B cell (primary cell): ENCODE measurements at regions not wholly inside any gene's neighbourhood (a gene's known extent, or its start where the extent isn't known, plus 50 kb on each side); places are given as distances from the start of the nearest gene placed in this dataset.

ENCODE experiments used
- EZH2 ChIP-seq: IDR thresholded peaks from 2 replicates; pipeline ENCODE4 v1.6.1; 2012; ENCODE audit warnings: borderline replicate concordance, low read depth, mild to moderate bottlenecking, moderate library complexity, low read length; ENCODE audit not compliant: insufficient read depth, poor library complexity, severe bottlenecking
- TF ChIP-seq, protein P1 (sequence below): fragments of 200-600 bp; IDR thresholded peaks from one replicate; pipeline ENCODE4 v1.8.0; 2022; ENCODE audit warnings: antibody characterized with exemption, mild to moderate bottlenecking

DNA sequence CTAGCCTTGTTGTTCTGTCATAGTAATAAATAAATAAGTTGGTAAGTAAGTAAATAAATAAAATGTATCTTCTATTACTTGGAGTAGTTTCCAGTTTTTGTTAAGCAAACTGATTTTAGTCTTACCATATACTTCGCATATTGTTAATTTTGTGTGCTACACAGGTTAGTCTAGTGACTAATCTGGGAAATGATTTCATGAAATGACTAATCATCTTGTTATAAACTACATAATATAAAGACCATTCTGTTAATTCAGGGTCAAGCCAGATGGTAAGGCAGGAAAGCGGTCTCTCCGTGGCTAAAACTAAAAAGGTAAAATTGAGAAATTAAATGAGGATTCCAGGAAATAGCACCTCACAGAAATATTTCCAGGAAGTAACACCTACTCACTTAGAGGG lies 58.5 kb upstream of the FOXP2 start:
- TF ChIP-seq, protein P1, sequence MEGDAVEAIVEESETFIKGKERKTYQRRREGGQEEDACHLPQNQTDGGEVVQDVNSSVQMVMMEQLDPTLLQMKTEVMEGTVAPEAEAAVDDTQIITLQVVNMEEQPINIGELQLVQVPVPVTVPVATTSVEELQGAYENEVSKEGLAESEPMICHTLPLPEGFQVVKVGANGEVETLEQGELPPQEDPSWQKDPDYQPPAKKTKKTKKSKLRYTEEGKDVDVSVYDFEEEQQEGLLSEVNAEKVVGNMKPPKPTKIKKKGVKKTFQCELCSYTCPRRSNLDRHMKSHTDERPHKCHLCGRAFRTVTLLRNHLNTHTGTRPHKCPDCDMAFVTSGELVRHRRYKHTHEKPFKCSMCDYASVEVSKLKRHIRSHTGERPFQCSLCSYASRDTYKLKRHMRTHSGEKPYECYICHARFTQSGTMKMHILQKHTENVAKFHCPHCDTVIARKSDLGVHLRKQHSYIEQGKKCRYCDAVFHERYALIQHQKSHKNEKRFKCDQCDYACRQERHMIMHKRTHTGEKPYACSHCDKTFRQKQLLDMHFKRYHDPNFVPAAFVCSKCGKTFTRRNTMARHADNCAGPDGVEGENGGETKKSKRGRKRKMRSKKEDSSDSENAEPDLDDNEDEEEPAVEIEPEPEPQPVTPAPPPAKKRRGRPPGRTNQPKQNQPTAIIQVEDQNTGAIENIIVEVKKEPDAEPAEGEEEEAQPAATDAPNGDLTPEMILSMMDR: no peak
- TF ChIP-seq EZH2: no peak
